Endodermal cell (in vitro differentiated cells): ENCODE measurements at regions not wholly inside any gene's neighbourhood (a gene's known extent, or its start where the extent isn't known, plus 50 kb on each side); places are given as distances from the start of the nearest gene placed in this dataset.
A peak's percentile ranks its signal among the peaks of the same experiment; 100 is the strongest.
"Not testable (repeated sequence)": the region's sequence is repeated elsewhere in the genome, so short reads cannot be mapped to it uniquely, and the experiment has no call there.

ENCODE experiments used
- DNase-seq: peaks from one replicate; pipeline ENCODE4 v3.0.0-alpha.2; 2017
- H3K27ac ChIP-seq: 2 replicates; pipeline ENCODE4 v1.5.1; 2013; ENCODE audit warnings: mild to moderate bottlenecking, low read depth, low read length, moderate library complexity
- H3K27me3 ChIP-seq: 2 replicates; pipeline ENCODE4 v1.6.1; 2013; ENCODE audit warnings: mild to moderate bottlenecking, low read length, moderate library complexity; ENCODE audit not compliant: insufficient read depth, control insufficient read depth, poor library complexity, severe bottlenecking
- H3K36me3 ChIP-seq: 2 replicates; pipeline ENCODE4 v1.7.0; 2013; ENCODE audit warnings: mild to moderate bottlenecking, low read length, moderate library complexity; ENCODE audit not compliant: control insufficient read depth, insufficient read depth
- H3K4me1 ChIP-seq: one replicate; pipeline ENCODE4 v1.7.0; 2013; ENCODE audit warnings: low read length; ENCODE audit not compliant: control insufficient read depth, insufficient read depth
- H3K4me3 ChIP-seq: 2 replicates; pipeline ENCODE4 v1.5.1; 2013; ENCODE audit warnings: mild to moderate bottlenecking, low read length, moderate library complexity
- H3K9ac ChIP-seq: 2 replicates; pipeline ENCODE4 v1.6.1; 2013; ENCODE audit warnings: mild to moderate bottlenecking, low read length, moderate library complexity; ENCODE audit not compliant: poor library complexity, severe bottlenecking; ENCODE audit errors: extremely low read depth
- H3K9me3 ChIP-seq: 2 replicates; pipeline ENCODE4 v1.6.1; 2013; ENCODE audit warnings: mild to moderate bottlenecking, low read length, moderate library complexity; ENCODE audit not compliant: control insufficient read depth
- H3K27ac Mint-ChIP-seq: 2 replicates; pipeline ENCODE4 v1.8.0; 2020; ENCODE audit warnings: mixed read lengths
- H3K27me3 Mint-ChIP-seq: 2 replicates; pipeline ENCODE4 v1.8.0; 2021; ENCODE audit warnings: mild to moderate bottlenecking, mixed read lengths; ENCODE audit not compliant: insufficient read depth
- H3K36me3 Mint-ChIP-seq: 2 replicates; pipeline ENCODE4 v1.8.0; 2020; ENCODE audit warnings: low read depth, mixed read lengths
- H3K4me1 Mint-ChIP-seq: 2 replicates; pipeline ENCODE4 v1.8.0; 2020; ENCODE audit warnings: mixed read lengths
- H3K4me3 Mint-ChIP-seq: 2 replicates; pipeline ENCODE4 v1.8.0; 2020; ENCODE audit warnings: mild to moderate bottlenecking, moderate library complexity, mixed read lengths
- H3K9me3 Mint-ChIP-seq: 2 replicates; pipeline ENCODE4 v1.8.0; 2020; ENCODE audit warnings: mild to moderate bottlenecking, mixed read lengths
- CTCF ChIP-seq: fragments of 200-600 bp; sonication (generic); conservative IDR thresholded peaks from 2 replicates; pipeline ENCODE4 v1.5.0; 2021; ENCODE audit warnings: antibody characterized with exemption, mild to moderate bottlenecking
- WGBS, 2 experiments: methylation state at CpG; one replicate each; pipeline versions ENCODE4 v1.1.5 to v1.1.7; 2013; ENCODE audit warnings: missing lambda C conversion rate in 2 of 2, mixed read lengths in 1 of 2; ENCODE audit not compliant: insufficient coverage in 1 of 2, insufficient read length in 1 of 2; 5-methylcytosine and 5-hydroxymethylcytosine counted together

GRCh38 chr5:36777105-36777757 lies 99.3 kb upstream of the NIPBL start:
- WGBS, 2 experiments: 55 to 56% methylated on average over 4 to 5 of the region's 5 CpGs
- DNase-seq: peak; percentile 74
- TF ChIP-seq CTCF: peak; percentile 75
- no peaks in the 10 kb centered on the region for H3K9me3 ChIP-seq
- no peak overlapping the region for H3K27ac ChIP-seq
- Mint-ChIP-seq H3K4me3 (no peak overlapping the region), H3K9me3 (peaks cover 6% of the 10 kb centered on the region), H3K27me3 (no peaks in the 10 kb centered on the region), H3K4me1 (peaks cover 1% of the 10 kb centered on the region), H3K27ac (no peak overlapping the region), H3K36me3 (no peaks in the 10 kb centered on the region)
- no peak overlapping the region for H3K4me3 ChIP-seq
- no peaks in the 10 kb centered on the region for H3K27me3 ChIP-seq
- H3K36me3 ChIP-seq: no peaks in the 10 kb centered on the region
- no peaks in the 10 kb centered on the region for H3K4me1 ChIP-seq
- no peak overlapping the region for H3K9ac ChIP-seq

- Mint-ChIP-seq H3K9me3 (peaks cover 6% of the 10 kb centered on the region), H3K4me1 (peaks cover 1% of the 10 kb centered on the region), H3K27me3 (no peaks in the 10 kb centered on the region), H3K27ac (no peak overlapping the region), H3K4me3 (no peak overlapping the region), H3K36me3 (no peaks in the 10 kb centered on the region)
- TF ChIP-seq CTCF: no peak
- H3K9me3 ChIP-seq: no peaks in the 10 kb centered on the region
- no peaks in the 10 kb centered on the region for H3K36me3 ChIP-seq
- no peaks in the 10 kb centered on the region for H3K4me1 ChIP-seq
- no peak overlapping the region for H3K4me3 ChIP-seq
- no peak overlapping the region for H3K27ac ChIP-seq
- H3K9ac ChIP-seq: no peak overlapping the region
- no peaks in the 10 kb centered on the region for H3K27me3 ChIP-seq
- no peak for DNase-seq
These were observed 98.2 kb upstream of the NIPBL start for GRCh38 chr5:36778336-36778735.

GRCh38 chr5:36782612-36783011 lies 94.0 kb upstream of the NIPBL start:
- not testable (repeated sequence) for H3K4me1 ChIP-seq, H3K27me3 ChIP-seq, DNase-seq, H3K27ac ChIP-seq, H3K9ac ChIP-seq, H3K27ac Mint-ChIP-seq, H3K4me3 ChIP-seq, H3K9me3 ChIP-seq, H3K4me3 Mint-ChIP-seq, H3K9me3 Mint-ChIP-seq, H3K4me1 Mint-ChIP-seq, H3K36me3 ChIP-seq, H3K27me3 Mint-ChIP-seq, H3K36me3 Mint-ChIP-seq
- 94% methylated on average over 11 to 26 of the region's 26 CpGs for WGBS, 2 experiments

- Histone ChIP-seq H3K36me3 (no peaks in the 10 kb centered on the region), H3K4me3 (no peak overlapping the region), H3K27me3 (no peaks in the 10 kb centered on the region), H3K4me1 (no peaks in the 10 kb centered on the region), H3K27ac (no peak overlapping the region), H3K9me3 (no peaks in the 10 kb centered on the region), H3K9ac (no peak overlapping the region)
- Mint-ChIP-seq H3K4me3 (no peak overlapping the region), H3K4me1 (no peaks in the 10 kb centered on the region), H3K9me3 (peaks cover 3% of the 10 kb centered on the region), H3K36me3 (no peaks in the 10 kb centered on the region), H3K27ac (no peak overlapping the region), H3K27me3 (no peaks in the 10 kb centered on the region)
- WGBS, 2 experiments: 88% methylated on average over 1 of the region's 1 CpG
- TF ChIP-seq CTCF: no peak
- DNase-seq: no peak
These were observed 90.0 kb upstream of the NIPBL start for GRCh38 chr5:36786448-36787012.
